ENCODE measurements at regions not wholly inside any gene's neighbourhood (a gene's known extent, or its start where the extent isn't known, plus 50 kb on each side); places are given as distances from the start of the nearest gene placed in this dataset.
"Not testable (repeated sequence)": the region's sequence is repeated elsewhere in the genome, so short reads cannot be mapped to it uniquely, and the experiment has no call there.

DNA sequence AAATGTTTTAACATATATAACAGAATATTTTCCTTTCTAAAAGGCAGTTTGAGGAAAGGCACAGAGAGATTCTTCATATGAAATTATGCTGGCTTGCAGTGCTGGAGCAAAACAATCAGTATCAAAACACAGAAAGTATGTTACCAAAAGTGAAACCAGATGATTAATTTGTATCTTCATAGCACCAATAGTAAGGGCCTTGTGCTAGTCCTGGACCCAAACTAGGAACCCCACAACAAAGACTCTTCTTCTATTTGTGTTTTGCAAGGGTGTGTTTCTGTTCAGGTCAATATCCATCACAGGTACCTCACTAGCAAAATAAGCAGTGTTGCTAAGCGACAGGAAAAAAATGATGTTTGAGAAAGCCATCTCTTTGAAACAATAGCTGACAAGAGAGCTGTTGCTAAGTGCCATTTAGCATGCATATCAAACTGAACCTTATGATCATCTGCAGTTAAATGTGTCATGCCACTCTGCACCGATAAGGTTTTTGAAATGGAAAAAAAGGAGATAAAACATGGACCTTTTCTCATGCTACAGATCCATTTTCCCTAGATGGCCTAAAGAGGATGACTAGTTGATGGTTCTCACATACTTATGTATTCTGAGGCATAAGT, 196.2 kb upstream of the ALG10 start:
- DNase-seq (ENCODE audit: low spot score): peak; percentile 9

DNA sequence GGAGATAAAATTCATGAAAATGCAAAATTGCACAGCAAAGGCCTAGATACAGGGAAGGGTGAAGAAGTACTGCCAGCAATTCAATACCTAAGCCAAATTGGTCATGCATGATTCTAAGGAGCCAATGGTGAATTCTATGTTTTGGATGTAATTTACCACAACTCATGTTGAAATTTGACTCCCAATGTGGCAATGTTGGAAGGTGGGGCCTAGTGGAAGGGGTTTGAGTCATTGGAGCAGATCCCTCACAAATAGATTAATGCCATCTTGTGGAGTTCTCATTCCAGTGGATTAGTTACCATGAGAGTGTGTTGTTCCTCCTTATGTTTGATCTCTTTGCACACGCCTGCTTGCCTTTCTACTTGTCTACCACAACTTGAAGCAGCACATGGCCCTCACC, 194.0 kb upstream of the ALG10 start:
- DNase-seq (ENCODE audit: low spot score): no peak

DNA sequence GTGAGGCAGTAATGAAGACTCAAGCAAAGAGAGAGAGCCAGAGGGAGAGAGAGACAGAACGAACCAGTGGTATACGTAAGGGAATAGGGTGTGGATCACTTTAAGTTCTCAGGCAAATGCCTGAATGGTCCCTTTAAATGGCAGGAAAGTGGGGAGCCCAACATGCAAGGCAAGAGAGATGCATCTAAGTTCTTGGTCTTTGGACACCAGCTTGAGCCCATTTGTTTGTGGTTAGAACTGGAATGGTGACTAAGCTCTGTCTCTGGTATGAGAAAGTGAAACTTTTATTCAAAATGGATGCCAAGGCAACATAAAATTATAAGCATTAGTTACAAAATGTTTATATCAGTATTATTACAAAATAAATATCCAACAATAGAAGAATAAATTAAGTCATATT, 192.2 kb upstream of the ALG10 start:
- DNase-seq (ENCODE audit: low spot score): no peak

DNA sequence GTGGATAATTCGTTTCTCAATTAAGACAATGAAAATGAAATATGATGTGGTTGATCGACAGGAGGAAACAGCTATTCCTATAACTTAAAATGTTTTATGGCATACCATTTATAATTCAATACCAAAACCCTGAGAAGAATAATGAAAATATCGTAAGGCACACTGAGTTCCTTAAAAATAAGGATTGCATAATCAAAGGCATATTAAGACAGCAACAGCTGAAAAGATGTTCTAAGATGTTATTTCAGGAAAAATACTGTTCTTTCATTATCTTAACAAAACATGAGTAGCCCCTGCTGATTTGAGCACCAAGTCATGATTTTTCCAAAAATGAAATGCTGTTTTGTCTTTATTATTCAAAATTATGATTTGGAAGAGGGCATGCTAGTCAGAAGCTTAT, 189.4 kb upstream of the ALG10 start:
- no peak for DNase-seq (ENCODE audit: low spot score)

DNA sequence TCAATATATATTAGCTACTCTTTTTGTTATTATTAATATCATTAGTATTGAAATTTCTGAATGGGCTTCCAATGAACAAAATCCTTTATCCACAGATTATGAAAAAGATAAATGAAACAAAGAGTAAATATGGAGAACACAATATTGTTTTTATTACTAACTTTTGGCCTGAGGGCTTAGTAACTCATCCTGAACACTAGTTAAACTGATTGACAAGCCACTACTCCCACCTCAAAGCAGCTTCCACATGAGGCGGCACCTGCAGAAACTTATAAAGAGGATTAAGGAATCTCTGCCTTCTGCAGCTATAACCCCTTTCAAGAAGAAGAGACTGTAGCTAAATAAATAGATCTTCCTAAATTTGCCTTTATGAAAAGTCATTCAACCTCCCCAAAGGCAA, 187.6 kb upstream of the ALG10 start:
- DNase-seq (ENCODE audit: low spot score): no peak

DNA sequence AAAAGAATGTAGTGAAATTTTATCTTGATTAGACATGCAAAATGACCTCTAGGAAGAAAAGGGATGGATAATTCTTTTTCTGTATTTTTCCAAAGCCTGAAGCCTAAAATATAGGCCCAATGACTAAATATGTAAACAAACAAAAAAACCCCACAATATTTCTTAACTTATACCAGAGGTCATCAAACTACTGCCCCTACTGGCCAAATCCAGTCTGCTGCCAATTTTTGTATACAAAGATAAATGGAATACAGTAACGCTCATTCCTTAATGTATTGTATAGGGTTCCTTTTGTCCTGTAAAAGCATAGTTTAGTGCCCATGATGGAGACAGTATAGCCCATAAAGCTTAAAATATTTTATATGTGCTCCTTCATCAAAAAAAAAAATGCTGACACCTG, 145.7 kb upstream of the ALG10 start:
- no peak for DNase-seq (ENCODE audit: low spot score)

DNA sequence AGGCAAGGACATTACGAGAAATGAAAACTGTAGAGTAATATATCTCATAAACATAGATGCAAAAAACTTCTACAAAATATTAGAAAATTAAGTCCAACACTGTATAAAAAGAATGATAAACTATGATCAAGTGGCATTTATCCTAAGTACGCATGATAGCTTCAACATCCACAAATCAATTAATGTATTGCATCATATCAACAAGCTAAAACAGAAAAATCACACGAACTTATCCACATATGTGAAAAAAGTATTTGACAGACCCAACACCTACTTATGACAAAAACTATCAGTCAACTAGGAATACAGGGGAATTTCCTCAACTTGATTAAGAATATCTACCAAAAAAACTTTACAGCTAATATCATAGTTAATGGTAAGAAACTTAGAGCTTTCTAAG, 129.9 kb upstream of the ALG10 start:
- no peak for DNase-seq (ENCODE audit: low spot score)

DNA sequence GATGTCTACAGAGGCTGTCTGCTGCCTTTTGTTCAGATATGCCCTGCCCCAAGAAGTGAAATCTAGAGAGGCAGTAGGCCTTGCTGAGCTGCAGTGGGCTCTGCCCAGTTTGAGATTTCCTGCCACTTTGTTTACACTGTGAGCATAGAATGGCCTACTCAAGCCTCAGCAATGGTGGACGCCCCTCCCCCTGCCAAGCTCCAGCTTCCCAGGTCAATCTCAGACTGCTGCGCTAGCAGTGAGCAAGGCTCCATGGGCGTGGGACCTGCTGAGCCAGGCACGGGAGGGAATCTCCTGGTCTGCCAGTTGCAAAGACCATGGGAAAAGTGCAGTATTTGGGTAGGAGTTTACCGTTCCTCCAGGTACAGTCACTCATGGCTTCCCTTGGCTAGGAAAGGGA, 101.8 kb upstream of the ALG10 start:
- not testable (repeated sequence) for DNase-seq (ENCODE audit: low spot score)

DNA sequence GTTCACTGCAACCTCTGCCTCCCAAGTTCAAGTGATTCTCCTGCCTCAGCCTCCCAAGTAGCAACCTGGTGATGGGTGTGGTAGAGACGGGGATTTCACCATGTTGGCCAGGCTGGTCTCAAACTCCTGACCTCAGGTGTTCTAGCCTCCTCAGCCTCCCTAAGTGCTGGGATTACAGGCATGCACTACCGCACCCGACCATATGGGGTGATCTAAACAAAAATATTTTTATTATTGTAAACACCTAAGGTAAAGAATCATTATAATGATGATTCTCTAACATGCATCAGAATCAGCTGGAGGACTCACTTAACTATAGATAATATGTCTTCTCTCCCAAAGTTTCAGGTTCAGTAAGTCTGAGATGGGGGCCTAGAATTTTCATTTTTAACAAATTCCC, 96.2 kb upstream of the ALG10 start:
- DNase-seq (ENCODE audit: low spot score): no peak

GRCh38 chr12:33937669-33938068, 84.6 kb upstream of the ALG10 start:
- not testable (repeated sequence) for DNase-seq (ENCODE audit: low spot score)

GRCh38 chr12:33942172-33942571, 80.1 kb upstream of the ALG10 start:
- DNase-seq (ENCODE audit: low spot score): no peak

GRCh38 chr12:33944703-33945437, 77.4 kb upstream of the ALG10 start:
- DNase-seq (ENCODE audit: low spot score): no peak

GRCh38 chr12:33945438-33945784, 76.9 kb upstream of the ALG10 start:
- DNase-seq (ENCODE audit: low spot score): no peak

DNA sequence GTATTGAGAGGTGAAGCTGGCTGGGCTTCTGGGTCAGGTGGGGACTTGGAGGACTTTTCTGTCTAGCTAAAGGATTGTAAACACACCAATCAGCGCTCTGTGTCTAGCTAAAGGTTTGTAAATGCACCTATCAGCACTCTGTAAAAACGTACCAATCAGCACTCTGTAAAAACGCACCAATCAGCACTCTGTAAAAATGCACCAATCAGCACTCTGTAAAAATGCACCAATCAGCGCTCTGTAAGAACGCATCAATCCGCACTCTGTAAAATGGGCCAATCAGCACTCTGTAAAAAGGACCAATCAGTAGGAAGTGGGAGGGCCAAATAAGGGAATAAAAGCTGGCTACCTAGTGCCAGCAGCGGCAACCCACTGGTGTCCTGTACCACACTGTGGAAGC, 56.1 kb upstream of the ALG10 start:
- not testable (repeated sequence) for DNase-seq (ENCODE audit: low spot score)

- no peak for DNase-seq (ENCODE audit: low spot score)
Measured at GRCh38 chr12:33967760-33968159, 54.5 kb upstream of the ALG10 start.
